ENCODE measurements at regions not wholly inside any gene's neighbourhood (a gene's known extent, or its start where the extent isn't known, plus 50 kb on each side); places are given as distances from the start of the nearest gene placed in this dataset.

GRCh38 chr7:42606193-42606905, 305.5 kb downstream of the C7orf25 start:
- no peak for DNase-seq (ENCODE audit: low spot score in 2 of 2)
- ATAC-seq: no peak
- peaks cover 2% of the 10 kb centered on the region for H3K9me3 Mint-ChIP-seq
- no peaks in the 10 kb centered on the region for H3K4me1 Mint-ChIP-seq
- no peak overlapping the region for H3K4me3 Mint-ChIP-seq
- H3K36me3 Mint-ChIP-seq: no peaks in the 10 kb centered on the region
- H3K27ac Mint-ChIP-seq: no peak overlapping the region

- ATAC-seq (no peak), DNase-seq (ENCODE audit: low spot score in 2 of 2) (no peak)
- Mint-ChIP-seq H3K9me3 (peaks cover 2% of the 10 kb centered on the region), H3K27ac (no peak overlapping the region), H3K4me1 (no peaks in the 10 kb centered on the region), H3K36me3 (no peaks in the 10 kb centered on the region), H3K4me3 (no peak overlapping the region)
Measured at GRCh38 chr7:42605406-42606192, 306.3 kb downstream of the C7orf25 start.

GRCh38 chr7:42603496-42603895, 308.4 kb downstream of the C7orf25 start:
- DNase-seq (ENCODE audit: low spot score in 2 of 2): no peak
- no peak for ATAC-seq
- Mint-ChIP-seq H3K27ac (no peak overlapping the region), H3K4me1 (no peaks in the 10 kb centered on the region), H3K9me3 (peaks cover 2% of the 10 kb centered on the region), H3K4me3 (no peak overlapping the region), H3K36me3 (no peaks in the 10 kb centered on the region)

- Mint-ChIP-seq H3K4me3 (no peak overlapping the region), H3K27ac (no peak overlapping the region), H3K4me1 (no peaks in the 10 kb centered on the region), H3K36me3 (no peaks in the 10 kb centered on the region), H3K9me3 (peaks cover 5% of the 10 kb centered on the region)
- DNase-seq (ENCODE audit: low spot score in 2 of 2) (no peak), ATAC-seq (no peak)
Measured at GRCh38 chr7:42597300-42597699, 314.6 kb downstream of the C7orf25 start.

- Mint-ChIP-seq H3K4me1 (no peaks in the 10 kb centered on the region), H3K9me3 (peaks cover 5% of the 10 kb centered on the region), H3K27ac (no peak overlapping the region), H3K36me3 (no peaks in the 10 kb centered on the region), H3K4me3 (no peak overlapping the region)
- DNase-seq (ENCODE audit: low spot score in 2 of 2): no peak
- no peak for ATAC-seq
Measured at GRCh38 chr7:42596737-42597136, 315.1 kb downstream of the C7orf25 start.

- Mint-ChIP-seq H3K36me3 (no peaks in the 10 kb centered on the region), H3K27ac (no peak overlapping the region), H3K4me1 (no peaks in the 10 kb centered on the region), H3K4me3 (no peak overlapping the region), H3K9me3 (peaks cover 8% of the 10 kb centered on the region)
- ATAC-seq: no peak
- no peak for DNase-seq (ENCODE audit: low spot score in 2 of 2)
Measured at GRCh38 chr7:42593860-42594259, 318.0 kb downstream of the C7orf25 start.

- DNase-seq (ENCODE audit: low spot score in 2 of 2) (no peak), ATAC-seq (no peak)
- H3K4me1 Mint-ChIP-seq: no peaks in the 10 kb centered on the region
Measured at GRCh38 chr7:42590771-42591310, 321.0 kb downstream of the C7orf25 start.

GRCh38 chr7:42588876-42589275, 323.0 kb downstream of the C7orf25 start:
- Mint-ChIP-seq H3K27ac (no peak overlapping the region), H3K9me3 (peaks cover 19% of the 10 kb centered on the region), H3K36me3 (no peaks in the 10 kb centered on the region), H3K4me3 (no peak overlapping the region), H3K4me1 (no peaks in the 10 kb centered on the region)
- ATAC-seq (no peak), DNase-seq (ENCODE audit: low spot score in 2 of 2) (no peak)

More at GRCh38 chr7:42590771-42591310, 321.0 kb downstream of the C7orf25 start:
- peaks cover 15% of the 10 kb centered on the region for H3K9me3 Mint-ChIP-seq
- H3K36me3 Mint-ChIP-seq: no peaks in the 10 kb centered on the region
- H3K27ac Mint-ChIP-seq: no peak overlapping the region
- H3K4me3 Mint-ChIP-seq: no peak overlapping the region

GRCh38 chr7:42587806-42588205, 324.1 kb downstream of the C7orf25 start:
- H3K36me3 Mint-ChIP-seq: no peaks in the 10 kb centered on the region
- no peak overlapping the region for H3K4me3 Mint-ChIP-seq
- peaks cover 19% of the 10 kb centered on the region for H3K9me3 Mint-ChIP-seq
- no peak for ATAC-seq
- DNase-seq (ENCODE audit: low spot score in 2 of 2): no peak
- no peak overlapping the region for H3K27ac Mint-ChIP-seq
- no peaks in the 10 kb centered on the region for H3K4me1 Mint-ChIP-seq

GRCh38 chr7:42580061-42580460, 331.8 kb downstream of the C7orf25 start:
- Mint-ChIP-seq H3K36me3 (no peaks in the 10 kb centered on the region), H3K4me1 (no peaks in the 10 kb centered on the region), H3K9me3 (peaks cover 20% of the 10 kb centered on the region), H3K27ac (no peak overlapping the region), H3K4me3 (no peak overlapping the region)
- no peak for DNase-seq (ENCODE audit: low spot score in 2 of 2)
- no peak for ATAC-seq

- Mint-ChIP-seq H3K27ac (no peak overlapping the region), H3K4me1 (no peaks in the 10 kb centered on the region), H3K36me3 (no peaks in the 10 kb centered on the region), H3K9me3 (peaks cover 25% of the 10 kb centered on the region), H3K4me3 (no peak overlapping the region)
- ATAC-seq (no peak), DNase-seq (ENCODE audit: low spot score in 2 of 2) (no peak)
Measured at GRCh38 chr7:42575171-42575570, 336.7 kb downstream of the C7orf25 start.

- Mint-ChIP-seq H3K27ac (no peak overlapping the region), H3K36me3 (no peaks in the 10 kb centered on the region), H3K9me3 (peaks cover 25% of the 10 kb centered on the region), H3K4me1 (no peaks in the 10 kb centered on the region), H3K4me3 (no peak overlapping the region)
- DNase-seq (ENCODE audit: low spot score in 2 of 2) (no peak), ATAC-seq (no peak)
Measured at GRCh38 chr7:42574685-42575084, 337.2 kb downstream of the C7orf25 start.

- Mint-ChIP-seq H3K4me1 (no peaks in the 10 kb centered on the region), H3K4me3 (no peak overlapping the region), H3K27ac (no peak overlapping the region), H3K9me3 (peaks cover 23% of the 10 kb centered on the region), H3K36me3 (no peaks in the 10 kb centered on the region)
- no peak for DNase-seq (ENCODE audit: low spot score in 2 of 2)
- no peak for ATAC-seq
Measured at GRCh38 chr7:42573881-42574672, 337.1 kb upstream of the GLI3 start.

GRCh38 chr7:42572561-42572960, 335.6 kb upstream of the GLI3 start:
- Mint-ChIP-seq H3K36me3 (no peaks in the 10 kb centered on the region), H3K9me3 (peaks cover 17% of the 10 kb centered on the region), H3K4me1 (no peaks in the 10 kb centered on the region), H3K4me3 (no peak overlapping the region), H3K27ac (no peak overlapping the region)
- no peak for DNase-seq (ENCODE audit: low spot score in 2 of 2)
- ATAC-seq: no peak

GRCh38 chr7:42572056-42572455, 335.0 kb upstream of the GLI3 start:
- ATAC-seq: no peak

More at GRCh38 chr7:42572056-42572455, 335.0 kb upstream of the GLI3 start:
- peaks cover 14% of the 10 kb centered on the region for H3K9me3 Mint-ChIP-seq
- H3K4me1 Mint-ChIP-seq: no peaks in the 10 kb centered on the region
- H3K27ac Mint-ChIP-seq: no peak overlapping the region
- H3K36me3 Mint-ChIP-seq: no peaks in the 10 kb centered on the region
- H3K4me3 Mint-ChIP-seq: no peak overlapping the region
- no peak for DNase-seq (ENCODE audit: low spot score in 2 of 2)

All from stimulated activated effector memory CD8-positive, alpha-beta T cell treated with anti-CD3 and anti-CD28 coated beads, Interleukin-12 subunit alpha, Interleukin-12 subunit beta, amount 100 ng/mL, for 72 hours (primary cell).